ENCODE measurements at regions not wholly inside any gene's neighbourhood (a gene's known extent, or its start where the extent isn't known, plus 50 kb on each side); places are given as distances from the start of the nearest gene placed in this dataset.
A peak's percentile ranks its signal among the peaks of the same experiment; 100 is the strongest.

GRCh38 chr11:19661827-19662226 lies 50.8 kb upstream of the NAV2 start:
- no peak for DNase-seq

GRCh38 chr11:19660076-19660475 lies 52.6 kb upstream of the NAV2 start:
- DNase-seq, result peak; percentile 1

GRCh38 chr11:19659529-19659928 lies 53.1 kb upstream of the NAV2 start:
- no peak for DNase-seq

GRCh38 chr11:19658344-19658743 lies 54.3 kb upstream of the NAV2 start:
- DNase-seq, result no peak

- DNase-seq, result no peak
Observed at GRCh38 chr11:19656140-19656541, 56.5 kb upstream of the NAV2 start.

DNA sequence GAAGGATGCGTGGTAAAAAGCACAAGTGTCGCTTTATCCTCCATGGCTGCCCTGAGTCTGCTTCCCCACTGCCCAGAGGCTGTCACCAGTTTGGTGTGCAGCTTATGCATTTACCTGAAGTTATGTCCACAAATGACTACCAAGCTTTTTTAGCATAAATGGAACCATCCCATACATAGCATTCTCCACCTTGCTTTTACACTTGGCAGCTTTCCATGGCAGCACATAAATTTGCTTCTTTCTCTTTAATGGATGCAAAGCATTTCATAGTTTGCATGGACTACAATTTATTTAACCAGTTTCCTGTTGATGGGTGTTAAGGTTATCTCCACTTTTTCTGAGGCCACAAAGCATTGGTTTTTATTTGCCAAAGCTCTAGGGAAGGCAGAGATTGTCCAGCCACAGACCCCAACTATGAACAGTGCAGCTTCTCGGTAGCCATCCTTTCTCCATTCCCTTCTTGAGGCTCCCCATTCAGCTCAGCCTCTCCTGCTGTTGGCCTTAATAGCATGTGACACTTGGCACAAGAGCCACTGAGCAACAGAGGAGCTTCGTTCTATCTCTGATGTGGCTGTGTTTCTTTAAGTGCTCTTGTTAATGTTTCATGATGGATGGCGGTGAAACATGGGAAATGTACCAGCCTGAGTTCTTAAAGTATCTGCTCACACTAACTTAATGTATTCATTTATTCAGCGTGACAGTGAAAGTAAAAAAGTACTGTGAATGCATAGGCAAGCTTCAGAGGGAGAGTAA lies 59.8 kb upstream of the NAV2 start:
- DNase-seq, result no peak

DNA sequence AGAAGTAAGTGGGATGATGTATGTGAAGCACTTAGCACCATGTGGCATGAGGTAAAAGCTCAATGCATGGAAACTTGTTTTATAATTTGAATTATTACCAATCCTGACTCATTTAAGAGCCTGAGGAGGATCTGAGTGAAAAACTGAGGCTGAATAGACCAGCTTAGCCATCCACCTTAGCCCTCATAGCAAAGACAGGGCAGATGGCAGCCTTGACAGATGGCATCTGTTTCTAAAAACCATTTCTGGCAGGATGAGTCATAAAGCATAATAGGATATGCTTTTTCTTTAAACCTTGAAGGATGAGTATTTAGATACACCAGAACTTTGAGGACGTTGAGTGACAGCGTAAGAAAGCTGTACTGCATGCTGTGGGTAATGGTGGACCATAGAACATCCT lies 61.0 kb upstream of the NAV2 start:
- DNase-seq, result no peak

GRCh38 chr11:19651028-19651427 lies 61.6 kb upstream of the NAV2 start:
- no peak for DNase-seq

DNA sequence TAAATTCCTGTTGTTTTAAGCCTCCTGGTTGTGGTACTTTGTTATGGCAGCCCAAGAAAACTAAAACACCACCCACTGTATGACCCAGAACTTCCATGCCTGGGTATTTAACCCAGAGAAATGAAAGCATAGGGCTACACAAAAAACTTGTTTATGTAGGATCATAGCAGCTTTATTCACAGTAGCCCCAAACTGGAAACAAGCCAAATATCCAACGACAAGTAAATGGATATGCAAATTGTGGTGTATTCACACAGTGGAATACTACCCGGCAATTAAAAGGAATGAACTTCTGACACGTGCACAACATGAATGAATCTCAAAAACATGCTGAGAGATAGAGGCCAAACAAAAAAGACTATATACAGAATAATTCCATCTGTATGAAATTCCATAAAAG lies 62.2 kb upstream of the NAV2 start:
- DNase-seq, result no peak

DNA sequence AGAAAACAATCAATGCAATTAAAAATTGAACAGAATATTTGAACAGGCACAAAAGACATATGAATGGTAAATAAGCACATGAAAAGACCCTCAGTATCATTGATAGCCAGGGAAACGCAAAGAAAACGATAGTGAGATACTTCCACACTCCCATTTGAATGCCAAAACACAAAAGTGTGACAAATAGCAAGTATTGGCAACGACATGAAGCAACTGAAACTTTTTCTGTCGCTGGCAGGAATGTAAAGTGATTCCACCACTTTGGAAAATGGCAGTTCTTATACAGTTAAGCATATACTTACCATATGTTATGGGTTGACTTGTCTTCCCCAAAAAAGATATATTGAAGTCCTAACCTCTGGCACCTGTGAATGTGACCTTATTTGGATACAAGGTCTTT lies 62.9 kb upstream of the NAV2 start:
- DNase-seq, result no peak

DNA sequence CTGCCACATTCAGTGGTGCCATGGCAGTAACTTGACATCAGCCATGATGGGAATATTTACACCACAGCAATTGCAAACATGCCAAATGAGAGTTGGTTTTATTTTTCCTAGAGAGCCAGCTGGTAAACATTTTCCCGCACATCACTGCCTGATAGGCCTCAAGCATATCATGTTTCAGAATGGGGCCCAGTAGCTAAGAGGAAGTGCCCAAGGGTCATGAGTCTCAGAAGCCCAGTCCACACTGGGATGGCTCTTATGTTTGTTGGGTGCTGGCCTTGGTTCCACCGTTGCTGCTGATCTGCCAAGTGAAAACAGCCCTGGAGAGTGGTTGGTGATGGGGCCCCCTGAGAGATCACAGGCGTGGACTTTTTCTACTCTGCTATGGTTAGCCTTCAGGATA lies 64.3 kb upstream of the NAV2 start:
- peak; percentile 15 for DNase-seq

- DNase-seq, result no peak
Observed at GRCh38 chr11:19647816-19648215, 64.8 kb upstream of the NAV2 start.

- peak; percentile 66 for DNase-seq
Observed at GRCh38 chr11:19646921-19647320, 65.7 kb upstream of the NAV2 start.

- DNase-seq, result no peak
Observed at GRCh38 chr11:19646308-19646707, 66.3 kb upstream of the NAV2 start.

DNA sequence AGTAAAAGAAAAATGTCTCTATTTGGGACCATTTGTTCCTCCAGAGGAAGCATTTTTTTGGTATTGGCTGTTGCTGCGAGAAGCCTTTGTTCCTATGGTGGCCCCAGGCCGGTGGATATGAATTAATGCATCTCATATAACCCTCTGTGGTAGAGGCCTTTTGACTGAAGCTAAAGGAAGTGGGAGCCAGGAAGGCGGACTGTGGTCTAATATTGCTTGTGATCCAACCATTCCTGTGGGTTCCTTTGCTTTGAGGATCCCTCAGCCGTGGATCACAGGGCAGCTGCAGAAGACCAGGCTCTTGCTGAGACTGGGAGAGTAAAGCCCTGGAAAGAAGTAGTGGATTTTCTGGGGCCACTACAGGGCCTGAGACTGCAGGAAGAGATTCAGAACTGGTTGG lies 68.3 kb upstream of the NAV2 start:
- no peak for DNase-seq

DNA sequence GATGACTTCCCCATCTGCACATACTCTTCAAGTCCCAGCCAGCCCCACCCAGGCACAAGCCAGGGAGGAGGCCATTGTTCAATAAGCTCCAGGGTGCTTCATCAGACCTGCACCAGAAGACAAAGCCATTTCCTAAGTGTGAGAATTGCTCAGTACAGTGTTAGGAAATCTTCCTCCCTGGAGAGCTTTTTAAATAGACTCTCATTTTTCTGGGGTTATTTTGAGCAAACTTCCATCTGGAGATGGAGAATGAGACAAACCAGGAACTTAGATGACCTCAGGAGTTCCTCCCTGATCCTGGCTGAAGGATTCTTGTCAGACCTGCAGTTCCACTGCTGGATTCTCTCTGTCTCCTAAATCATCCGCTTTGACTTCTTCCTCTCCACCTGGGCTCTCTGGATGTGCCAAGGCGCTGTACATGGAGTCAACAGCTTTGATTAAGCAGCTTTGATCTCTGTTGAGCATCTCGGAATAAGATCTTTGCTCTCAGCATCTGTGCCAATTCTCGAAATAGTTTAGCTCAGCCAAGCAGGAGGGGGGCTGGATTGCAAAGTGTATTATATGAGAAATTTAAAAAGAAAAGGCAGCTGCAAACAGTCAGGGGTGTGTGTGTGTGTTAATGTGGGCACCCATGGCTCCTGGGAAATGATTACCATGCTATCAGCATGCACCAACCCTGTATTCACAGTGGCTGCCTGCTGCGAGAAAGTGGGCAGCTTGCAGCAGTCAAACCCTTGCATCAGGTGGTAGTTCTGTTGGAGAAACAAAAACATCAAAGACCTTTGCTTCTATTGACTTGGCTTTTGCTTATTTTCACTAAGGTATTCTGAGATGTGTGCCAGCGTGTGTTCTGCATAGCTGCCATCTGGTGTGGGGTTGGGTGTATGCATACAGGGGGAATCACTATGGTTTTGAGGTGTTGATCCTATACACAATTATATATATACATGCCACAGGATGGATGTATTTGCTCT lies 70.2 kb upstream of the NAV2 start:
- no peak for DNase-seq

DNA sequence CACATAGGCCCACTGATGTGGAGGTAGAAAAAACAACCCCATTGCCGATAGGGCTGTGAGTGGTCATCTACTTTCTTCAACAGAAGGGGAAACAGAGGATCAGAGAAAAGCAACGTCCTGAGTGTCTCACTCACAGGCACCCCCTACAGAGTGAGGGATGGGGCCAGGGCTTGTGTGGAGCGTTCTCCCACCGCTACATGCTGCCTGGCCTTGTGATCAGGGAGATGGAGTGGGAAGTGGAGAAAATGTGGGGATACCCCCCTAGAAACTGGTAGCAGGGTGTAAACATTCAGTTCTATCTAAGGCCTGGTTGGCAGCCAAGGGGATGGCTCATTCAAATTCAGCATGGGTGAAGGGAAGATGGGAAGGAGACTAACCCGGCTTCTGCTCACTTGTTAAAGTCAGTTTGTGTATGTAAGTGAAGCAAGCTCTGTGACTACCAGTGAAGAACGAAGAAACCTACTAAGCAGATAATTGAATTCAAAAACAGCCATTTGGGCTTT lies 73.0 kb upstream of the NAV2 start:
- DNase-seq, result no peak

GRCh38 chr11:19635332-19635731 lies 77.3 kb upstream of the NAV2 start:
- no peak for DNase-seq

DNA sequence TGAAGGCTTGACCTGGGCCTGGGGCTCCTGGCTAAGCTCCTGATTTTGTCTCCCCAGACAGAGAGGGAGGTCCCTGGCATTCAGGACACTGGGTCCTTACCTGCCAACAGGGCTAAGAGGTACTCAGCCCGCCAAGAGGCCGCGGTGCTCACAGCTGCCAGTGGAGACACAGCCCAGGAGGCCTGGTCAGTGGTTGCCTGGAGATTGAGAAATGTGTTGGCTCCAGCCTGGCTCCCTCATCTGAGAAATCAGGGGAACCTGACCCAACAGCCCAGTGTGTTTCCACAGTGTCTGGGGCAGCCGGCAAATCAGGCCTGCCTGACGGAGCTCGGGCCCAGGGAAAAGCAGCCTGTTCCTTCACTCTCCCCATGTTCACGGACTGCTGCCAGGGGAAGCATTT lies 79.4 kb upstream of the NAV2 start:
- no peak for DNase-seq

DNA sequence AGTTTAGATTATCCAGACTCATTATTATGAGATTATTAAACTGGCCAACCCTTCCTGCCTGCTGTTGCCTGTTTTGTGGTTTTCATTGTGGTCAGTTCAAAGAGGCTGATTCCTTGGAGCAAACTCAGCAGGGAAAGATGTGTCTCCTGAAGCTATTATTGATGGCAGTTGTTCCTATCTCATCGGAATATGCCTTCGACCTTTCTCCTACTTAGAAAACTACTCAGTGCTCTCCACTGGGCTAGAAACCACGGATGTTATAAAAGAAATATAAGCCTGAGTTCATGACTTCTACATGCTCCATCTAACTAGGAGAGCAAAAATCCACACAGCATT lies 80.2 kb upstream of the NAV2 start:
- DNase-seq, result no peak

DNA sequence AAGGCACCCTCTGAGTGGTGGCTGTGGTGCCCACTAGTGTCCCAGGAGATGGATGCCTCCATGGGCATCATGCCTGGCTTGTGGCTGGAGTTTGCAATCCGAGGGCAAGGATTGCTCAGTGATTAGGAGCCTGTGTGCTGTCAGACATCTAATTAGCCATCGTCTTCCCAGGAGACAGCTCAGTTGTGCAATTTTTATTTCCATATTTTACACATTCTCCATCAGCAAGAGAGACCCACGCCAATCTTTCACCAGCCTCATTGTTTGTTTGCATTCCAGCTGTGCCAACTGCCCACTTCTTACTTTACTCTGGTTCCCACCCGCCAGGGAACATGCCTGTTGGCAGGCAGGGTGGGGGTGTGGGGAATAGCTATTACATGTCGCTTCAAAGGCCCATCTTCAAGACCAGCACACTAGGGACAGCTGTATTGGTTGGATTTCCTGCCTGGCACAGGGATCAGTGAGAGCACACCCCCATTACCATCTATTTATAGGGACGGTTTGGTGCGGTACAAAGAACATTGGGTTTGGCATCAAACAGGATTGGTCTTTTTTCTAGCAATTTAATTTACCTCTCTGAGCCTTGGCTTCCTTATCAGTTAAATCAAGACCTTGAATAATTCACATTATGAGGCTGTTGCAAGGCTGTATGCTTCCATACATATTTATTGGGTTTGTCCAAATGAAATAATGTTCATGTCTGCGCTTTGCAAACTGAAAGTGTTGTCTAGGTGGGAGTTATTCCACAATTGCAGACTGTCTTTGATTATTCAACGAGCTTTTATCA lies 80.7 kb upstream of the NAV2 start:
- DNase-seq, result no peak

DNA sequence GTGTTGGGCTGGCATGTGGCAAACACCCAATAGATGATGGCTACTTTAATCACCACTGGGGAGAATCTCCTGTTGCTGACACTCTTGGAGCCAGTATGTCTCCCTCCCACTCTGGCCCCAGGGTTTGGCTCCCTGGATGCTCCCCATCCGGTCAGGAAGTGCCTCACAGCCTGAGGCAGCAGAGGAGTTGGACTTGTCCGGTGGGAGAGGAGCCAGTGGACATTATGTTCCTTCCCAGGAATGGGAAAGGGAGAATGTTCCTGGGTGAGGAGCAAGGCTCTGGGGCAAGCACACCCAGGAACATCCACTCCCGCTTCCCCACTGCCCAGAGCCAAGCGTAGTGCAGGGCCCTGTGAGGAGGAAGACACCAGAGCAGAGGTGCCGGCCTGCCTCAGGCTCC lies 84.6 kb upstream of the NAV2 start:
- DNase-seq, result no peak

DNA sequence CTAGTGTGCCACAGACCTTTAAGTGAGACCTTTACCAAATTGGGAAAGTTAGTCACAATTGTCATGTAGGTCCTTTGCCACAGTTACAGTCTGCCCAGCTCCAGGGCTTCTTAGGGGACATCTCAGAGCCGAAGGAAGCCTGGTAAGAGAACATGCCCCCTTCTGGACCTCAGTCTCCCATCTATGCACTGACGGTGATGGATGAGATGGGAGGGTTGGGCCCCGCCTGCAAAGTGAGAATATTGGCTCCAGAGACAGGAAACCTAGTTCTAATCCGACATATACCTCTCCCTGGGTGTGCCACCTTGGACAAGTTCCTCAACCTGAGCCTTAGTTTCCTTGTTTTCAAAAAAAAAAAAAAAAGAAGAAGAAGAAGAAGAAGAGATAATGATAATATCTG lies 85.1 kb upstream of the NAV2 start:
- DNase-seq, result no peak
